ENCODE measurements at regions not wholly inside any gene's neighbourhood (a gene's known extent, or its start where the extent isn't known, plus 50 kb on each side); places are given as distances from the start of the nearest gene placed in this dataset.
"Not testable (repeated sequence)": the region's sequence is repeated elsewhere in the genome, so short reads cannot be mapped to it uniquely, and the experiment has no call there.

DNA sequence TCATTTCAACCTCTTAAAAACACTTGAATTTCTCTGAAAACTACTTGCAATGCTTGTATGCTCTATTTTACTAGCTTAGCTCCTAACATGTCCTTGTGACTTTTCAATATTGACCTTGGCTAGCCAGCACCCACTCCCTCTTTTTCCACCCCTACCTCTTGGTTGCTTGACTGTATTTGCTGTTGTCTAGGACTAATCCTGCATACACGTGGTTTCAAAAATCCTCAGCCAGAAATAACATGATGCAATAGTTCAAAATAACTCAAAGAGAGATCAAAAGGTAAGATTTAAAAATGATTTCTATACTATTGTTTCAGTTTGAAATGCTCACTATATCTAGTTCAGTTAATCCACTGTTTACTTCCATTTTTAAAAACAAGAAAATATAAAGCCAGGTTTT is 102.3 kb upstream of the TBX18 start:
- no peak for ATAC-seq (ENCODE audit: low FRiP score)
- TF ChIP-seq, protein P1, sequence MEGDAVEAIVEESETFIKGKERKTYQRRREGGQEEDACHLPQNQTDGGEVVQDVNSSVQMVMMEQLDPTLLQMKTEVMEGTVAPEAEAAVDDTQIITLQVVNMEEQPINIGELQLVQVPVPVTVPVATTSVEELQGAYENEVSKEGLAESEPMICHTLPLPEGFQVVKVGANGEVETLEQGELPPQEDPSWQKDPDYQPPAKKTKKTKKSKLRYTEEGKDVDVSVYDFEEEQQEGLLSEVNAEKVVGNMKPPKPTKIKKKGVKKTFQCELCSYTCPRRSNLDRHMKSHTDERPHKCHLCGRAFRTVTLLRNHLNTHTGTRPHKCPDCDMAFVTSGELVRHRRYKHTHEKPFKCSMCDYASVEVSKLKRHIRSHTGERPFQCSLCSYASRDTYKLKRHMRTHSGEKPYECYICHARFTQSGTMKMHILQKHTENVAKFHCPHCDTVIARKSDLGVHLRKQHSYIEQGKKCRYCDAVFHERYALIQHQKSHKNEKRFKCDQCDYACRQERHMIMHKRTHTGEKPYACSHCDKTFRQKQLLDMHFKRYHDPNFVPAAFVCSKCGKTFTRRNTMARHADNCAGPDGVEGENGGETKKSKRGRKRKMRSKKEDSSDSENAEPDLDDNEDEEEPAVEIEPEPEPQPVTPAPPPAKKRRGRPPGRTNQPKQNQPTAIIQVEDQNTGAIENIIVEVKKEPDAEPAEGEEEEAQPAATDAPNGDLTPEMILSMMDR (IDR thresholded peaks at IDR 0.05), result no peak
- no peak for DNase-seq (ENCODE audit: low spot score)

DNA sequence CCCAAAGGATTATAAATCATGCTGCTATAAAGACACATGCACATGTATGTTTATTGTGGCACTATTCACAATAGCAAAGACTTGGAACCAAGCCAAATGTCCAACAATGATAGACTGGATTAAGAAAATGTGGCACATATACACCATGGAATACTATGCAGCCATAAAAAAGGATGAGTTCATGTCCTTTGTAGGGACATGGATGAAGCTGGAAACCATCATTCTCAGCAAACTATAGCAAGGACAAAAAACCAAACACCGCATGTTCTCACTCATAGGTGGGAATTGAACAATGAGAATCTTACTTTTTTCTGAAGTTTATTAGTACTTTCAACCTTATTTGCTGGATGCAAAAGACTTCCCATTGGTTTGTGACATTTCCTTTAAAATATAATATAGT is 101.0 kb upstream of the TBX18 start:
- not testable (repeated sequence) for DNase-seq (ENCODE audit: low spot score); ATAC-seq (ENCODE audit: low FRiP score)

DNA sequence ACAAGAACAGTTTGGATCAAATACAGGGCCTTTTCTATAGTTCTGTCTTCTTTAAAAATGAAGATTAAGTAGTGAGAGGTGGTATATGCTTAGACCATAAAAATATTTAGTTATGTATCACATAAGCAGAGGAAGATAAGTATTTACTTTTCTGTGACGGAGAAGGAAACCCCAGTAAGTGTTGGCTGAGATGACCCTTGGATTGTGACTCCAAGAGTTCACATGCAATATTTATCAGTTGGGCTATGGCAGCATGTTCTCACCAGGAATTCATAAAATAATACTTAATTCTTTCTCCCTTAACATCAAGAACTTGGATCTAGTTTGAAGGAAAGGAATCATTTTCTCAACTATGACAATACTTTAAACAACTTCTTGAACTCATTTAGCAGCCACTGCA is 98.4 kb upstream of the TBX18 start:
- ATAC-seq (ENCODE audit: low FRiP score) (no peak), DNase-seq (ENCODE audit: low spot score) (no peak)
- TF ChIP-seq, protein P1 (IDR thresholded peaks at IDR 0.05), result no peak

DNA sequence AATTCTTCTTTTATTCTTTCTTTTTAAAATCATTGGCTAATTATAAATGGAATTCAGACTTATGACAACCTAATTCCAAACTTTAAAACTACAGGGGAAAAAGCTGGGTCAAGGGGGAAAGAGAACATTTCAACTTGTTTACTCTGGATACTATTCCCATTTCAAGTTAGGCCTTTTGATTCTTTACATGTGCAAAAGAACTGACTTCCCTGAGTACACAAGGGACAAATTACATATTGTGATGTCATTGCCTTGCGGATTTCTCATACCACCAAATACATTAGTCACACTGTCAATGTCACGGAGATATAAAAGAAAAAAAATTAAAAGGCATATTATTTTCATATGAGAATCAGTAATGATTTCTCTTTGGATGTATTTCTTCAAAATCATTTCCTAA is 96.5 kb upstream of the TBX18 start:
- no peak for DNase-seq (ENCODE audit: low spot score)
- TF ChIP-seq, protein P1 (IDR thresholded peaks at IDR 0.05), result no peak
- no peak for ATAC-seq (ENCODE audit: low FRiP score)

DNA sequence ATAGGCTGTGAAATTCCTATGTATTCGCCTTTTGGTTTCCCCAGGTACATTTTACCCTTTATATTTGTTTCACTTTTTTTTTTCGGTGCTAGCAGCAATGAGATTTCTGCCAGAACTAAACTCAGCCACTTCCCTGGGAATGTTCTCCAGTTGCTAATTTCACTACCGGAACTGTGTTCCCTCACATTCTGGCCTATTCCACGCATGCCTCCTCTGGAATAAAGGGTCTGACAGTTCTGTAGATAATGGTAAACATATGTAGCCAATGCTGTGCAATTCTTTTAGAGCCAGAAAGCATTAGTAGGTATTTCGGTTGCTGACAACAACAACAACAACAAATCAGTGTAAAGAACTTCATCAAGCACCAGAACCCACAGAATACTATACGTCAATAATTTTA is 96.1 kb upstream of the TBX18 start:
- no peak for DNase-seq (ENCODE audit: low spot score)
- TF ChIP-seq, protein P1 (IDR thresholded peaks at IDR 0.05), result no peak
- ATAC-seq (ENCODE audit: low FRiP score), result no peak

DNA sequence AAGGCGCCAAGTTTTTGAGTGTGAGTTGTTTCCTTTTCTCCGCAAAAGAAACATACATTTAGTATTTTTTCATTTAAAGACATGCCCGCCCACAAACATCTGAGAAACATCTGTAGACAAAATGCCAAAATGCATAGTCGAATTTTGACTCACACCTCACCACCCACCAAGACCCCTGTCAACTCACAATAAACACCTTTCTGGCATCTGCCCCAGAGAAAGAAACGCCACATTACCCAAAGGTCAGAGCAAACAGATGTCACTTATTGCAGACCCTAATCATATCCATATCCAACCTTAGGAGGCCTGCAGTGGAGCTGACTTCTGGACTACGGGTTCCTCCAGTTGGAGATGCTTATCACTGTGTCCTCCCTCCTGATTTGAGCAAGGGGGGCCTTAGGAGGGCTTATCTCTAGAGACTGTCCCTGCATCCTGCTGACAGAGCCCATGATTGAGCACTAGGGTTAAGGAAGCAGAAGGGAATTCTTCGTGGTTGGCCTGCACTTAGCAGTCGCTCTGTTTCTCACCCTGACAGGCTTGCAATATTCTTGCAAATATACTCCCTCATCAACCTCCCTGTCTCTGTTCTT is 90.5 kb upstream of the TBX18 start:
- ATAC-seq (ENCODE audit: low FRiP score) (no peak), DNase-seq (ENCODE audit: low spot score) (no peak)
- TF ChIP-seq, protein P1 (IDR thresholded peaks at IDR 0.05), result no peak

DNA sequence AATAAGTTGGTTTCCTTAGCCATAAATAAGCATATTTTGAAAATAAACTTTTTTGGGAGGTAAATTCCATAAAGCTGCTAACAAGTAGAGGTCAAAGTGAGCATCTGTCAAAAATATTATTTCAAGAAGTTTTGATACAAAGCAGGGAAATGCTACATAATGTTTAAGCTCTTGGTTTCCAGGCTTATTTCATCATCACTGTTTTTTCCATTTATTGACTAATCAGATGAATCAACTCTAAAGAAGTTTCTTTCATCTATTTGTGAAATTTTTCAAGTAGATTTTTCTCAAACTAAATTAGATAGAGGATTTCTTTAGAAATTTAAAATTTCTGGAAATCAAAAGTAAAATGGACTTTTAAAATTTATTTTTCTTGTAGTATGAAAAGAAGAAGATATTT is 89.5 kb upstream of the TBX18 start:
- TF ChIP-seq, protein P1 (IDR thresholded peaks at IDR 0.05), result no peak
- no peak for DNase-seq (ENCODE audit: low spot score)
- no peak for ATAC-seq (ENCODE audit: low FRiP score)

DNA sequence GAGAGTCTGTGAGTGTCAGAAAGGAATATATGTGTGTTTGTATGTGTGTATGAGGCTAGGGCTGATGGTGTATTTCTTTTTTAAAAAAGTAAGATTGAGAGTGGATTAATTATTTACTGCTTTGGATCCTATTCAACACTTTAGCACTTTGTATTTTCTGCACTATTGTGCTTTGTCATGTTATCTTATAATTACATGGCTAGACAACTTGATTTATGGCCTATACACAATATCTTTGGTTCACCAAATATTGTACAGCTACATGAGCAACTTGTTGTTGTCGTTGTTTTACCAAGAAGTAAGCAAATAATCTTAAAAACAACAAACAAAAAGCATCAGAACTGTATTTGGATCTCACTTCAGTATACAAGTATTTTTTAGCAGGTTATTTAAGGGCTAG is 84.6 kb upstream of the TBX18 start:
- no peak for DNase-seq (ENCODE audit: low spot score)
- TF ChIP-seq, protein P1 (IDR thresholded peaks at IDR 0.05), result no peak
- ATAC-seq (ENCODE audit: low FRiP score), result no peak
